ENCODE measurements at regions not wholly inside any gene's neighbourhood (a gene's known extent, or its start where the extent isn't known, plus 50 kb on each side); places are given as distances from the start of the nearest gene placed in this dataset.

DNA sequence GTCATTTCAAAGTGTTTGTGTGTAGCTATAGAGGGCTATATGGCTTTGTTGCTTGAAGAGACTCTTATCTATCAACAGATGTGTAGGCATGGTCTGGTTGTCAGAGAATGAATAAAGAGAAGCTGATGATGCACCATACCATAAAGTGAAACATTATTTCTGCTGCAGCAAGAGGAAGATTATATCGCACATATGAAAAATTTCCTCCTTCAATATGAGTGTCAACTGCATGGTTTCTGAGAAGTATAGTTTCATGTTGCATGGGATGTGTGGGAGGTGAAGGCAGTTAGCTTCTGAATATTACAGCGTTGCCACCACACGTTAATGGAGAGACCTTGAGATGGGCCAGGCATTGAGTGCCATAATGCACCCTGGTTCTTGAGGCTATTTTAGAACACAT is 217.9 kb downstream of the SATB1 start:
- TF ChIP-seq CTCF (IDR thresholded peaks at IDR 0.05) (no peak), RELA (CRISPR knock-in tag; IDR thresholded peaks at IDR 0.05; ENCODE audit: borderline replicate concordance) (no peak), GABPB1 (CRISPR knock-in tag; IDR thresholded peaks at IDR 0.05) (no peak), ZNF138 (CRISPR knock-in tag; conservative IDR thresholded peaks at IDR 0.05) (no peak), SMAD3 (CRISPR knock-in tag; IDR thresholded peaks at IDR 0.05; ENCODE audit: borderline replicate concordance) (no peak), NR1H2 (CRISPR knock-in tag; IDR thresholded peaks at IDR 0.05) (no peak), NFE2L1 (CRISPR knock-in tag; IDR thresholded peaks at IDR 0.05) (no peak), MAX (CRISPR knock-in tag; IDR thresholded peaks at IDR 0.05) (no peak), NR2C2 (CRISPR knock-in tag; IDR thresholded peaks at IDR 0.05) (no peak), MLX (CRISPR knock-in tag; IDR thresholded peaks at IDR 0.05) (no peak), KAT7 (CRISPR knock-in tag; IDR thresholded peaks at IDR 0.05; ENCODE audit: borderline replicate concordance) (no peak)

All from WTC11 (cell line).